A204.1 (cell line): ENCODE measurements at regions not wholly inside any gene's neighbourhood (a gene's known extent, or its start where the extent isn't known, plus 50 kb on each side); places are given as distances from the start of the nearest gene placed in this dataset.
"Not testable (repeated sequence)": the region's sequence is repeated elsewhere in the genome, so short reads cannot be mapped to it uniquely, and the experiment has no call there.

ENCODE experiments used
- FAIRE-seq: peaks from 2 replicates; lab custom pipeline; 2012; peaks lifted over from hg19 to GRCh38; lab: Jason Lieb, UNC

- FAIRE-seq, result not testable (repeated sequence)
Observed at GRCh38 chr15:24509714-24510113, 165.9 kb upstream of the NPAP1 start.

GRCh38 chr15:24511598-24511997 lies 164.0 kb upstream of the NPAP1 start:
- not testable (repeated sequence) for FAIRE-seq

- not testable (repeated sequence) for FAIRE-seq
Observed at GRCh38 chr15:24518772-24519171, 156.8 kb upstream of the NPAP1 start.

DNA sequence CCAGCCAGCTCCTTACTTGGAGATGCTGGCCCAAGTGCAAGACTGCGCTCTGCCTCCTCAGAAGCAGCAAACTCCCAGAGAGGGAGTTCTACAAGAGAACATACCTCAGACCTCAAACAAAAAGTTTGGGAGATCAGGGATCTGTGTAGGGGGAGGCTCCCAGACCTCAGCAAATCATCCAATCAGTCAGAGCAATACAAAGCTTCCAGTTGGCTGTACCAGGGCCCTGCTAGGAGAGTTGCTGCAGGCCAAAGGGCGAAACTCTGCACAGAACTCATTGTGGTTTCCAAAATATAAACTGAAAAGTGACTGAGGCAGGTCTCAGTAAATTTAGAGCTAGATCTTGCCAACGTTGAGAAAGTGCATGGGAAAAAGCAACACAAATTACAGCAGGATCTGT lies 144.3 kb upstream of the NPAP1 start:
- FAIRE-seq, result not testable (repeated sequence)

- not testable (repeated sequence) for FAIRE-seq
Observed at GRCh38 chr15:24534032-24534431, 141.5 kb upstream of the NPAP1 start.

- FAIRE-seq, result not testable (repeated sequence)
Observed at GRCh38 chr15:24557281-24557680, 118.3 kb upstream of the NPAP1 start.

GRCh38 chr15:24607636-24608035 lies 67.9 kb upstream of the NPAP1 start:
- FAIRE-seq, result no peak

- no peak for FAIRE-seq
Observed at GRCh38 chr15:24617646-24618045, 57.9 kb upstream of the NPAP1 start.

DNA sequence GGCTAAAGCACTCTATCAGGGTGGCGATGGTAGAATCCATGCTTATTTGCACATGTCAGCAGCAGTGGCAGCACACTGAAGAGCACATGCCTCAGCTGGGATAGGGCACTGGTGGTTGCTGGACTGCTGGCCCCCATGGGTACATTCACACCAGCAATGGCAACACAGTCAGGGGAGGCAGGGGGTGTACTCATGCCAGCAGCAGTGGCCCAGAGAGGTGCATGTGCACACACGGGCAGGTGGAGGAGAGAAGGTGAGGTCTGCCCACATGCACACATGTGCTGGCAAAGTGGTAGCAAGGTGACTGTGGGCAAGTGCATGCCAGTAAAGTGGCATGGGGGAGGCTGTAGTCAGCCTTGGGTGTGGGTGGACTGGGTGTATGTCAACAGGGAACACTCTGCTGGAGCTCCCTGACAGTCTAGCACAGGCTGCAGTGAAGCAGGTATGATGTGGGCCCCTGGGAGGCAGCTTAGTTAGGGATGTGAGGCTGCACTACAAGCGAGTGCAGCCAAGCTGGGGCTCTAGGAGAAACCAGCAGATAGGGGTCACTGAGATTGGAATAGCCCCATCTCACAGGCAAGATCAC lies 53.9 kb upstream of the NPAP1 start:
- no peak for FAIRE-seq
